Lower leg skin (tissue), 3 donors: ENCODE measurements at regions not wholly inside any gene's neighbourhood (a gene's known extent, or its start where the extent isn't known, plus 50 kb on each side); places are given as distances from the start of the nearest gene placed in this dataset.

Experiments used
- CTCF ChIP-seq, 3 donors: fragments of 450-650 bp; IDR thresholded peaks; one replicate each; pipeline ENCODE4 v1.5.1; 2016; ENCODE audit warnings: antibody characterized with exemption in 3 of 3, mild to moderate bottlenecking in 3 of 3, moderate library complexity in 2 of 3
- POLR2A ChIP-seq, 2 donors: fragments of 450-650 bp; IDR thresholded peaks; one replicate each; pipeline ENCODE4 v1.6.1; 2016 to 2017; ENCODE audit warnings: antibody characterized with exemption in 2 of 2, mild to moderate bottlenecking in 1 of 2, moderate library complexity in 1 of 2

GRCh38 chr2:57615855-57616556 is 430.6 kb upstream of the VRK2 start:
- TF ChIP-seq CTCF (IDR thresholded peaks at IDR 0.05) (no peak), POLR2A (IDR thresholded peaks at IDR 0.05) (no peak)
